ENCODE measurements at regions not wholly inside any gene's neighbourhood (a gene's known extent, or its start where the extent isn't known, plus 50 kb on each side); places are given as distances from the start of the nearest gene placed in this dataset.
"Not testable (repeated sequence)": the region's sequence is repeated elsewhere in the genome, so short reads cannot be mapped to it uniquely, and the experiment has no call there.

DNA sequence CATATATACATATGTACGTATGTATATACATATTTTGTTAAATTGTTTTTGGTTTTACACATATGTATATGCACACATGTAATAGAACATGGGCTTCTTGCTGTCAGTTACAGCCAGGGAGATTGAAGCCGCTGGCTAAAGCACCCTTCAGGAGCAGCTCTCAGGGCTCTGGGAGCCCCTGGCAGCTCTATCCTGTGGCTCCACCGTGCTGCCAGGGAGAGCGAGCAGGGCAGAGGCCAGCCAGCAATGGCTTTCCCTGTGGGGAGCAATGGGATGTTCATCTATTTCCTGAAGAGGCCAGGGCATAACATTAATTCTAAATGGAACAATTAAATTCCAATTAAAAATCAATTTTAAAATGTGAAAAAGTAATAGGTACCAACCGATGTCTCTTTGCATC, 102.9 kb downstream of the PSMG1 start:
- DNase-seq, result no peak

DNA sequence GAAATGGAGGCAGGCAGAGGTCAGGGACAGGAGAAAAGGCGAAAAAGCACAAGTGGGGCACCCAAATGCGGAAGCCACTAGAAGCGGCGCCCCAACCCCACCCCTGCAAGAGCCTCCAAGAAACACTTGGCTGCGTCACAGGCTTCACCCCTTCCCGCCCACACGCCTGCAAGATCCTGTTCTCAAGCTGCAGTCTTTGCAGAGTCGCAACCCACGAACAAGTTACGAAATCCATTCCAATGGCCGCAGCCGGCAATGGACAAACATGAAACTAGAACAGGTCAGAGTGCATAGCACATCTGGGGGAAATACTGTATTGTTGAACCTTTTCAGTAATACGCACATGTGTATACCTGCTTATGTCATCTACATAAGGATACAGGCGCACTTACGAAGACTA, 103.6 kb downstream of the PSMG1 start:
- peak; percentile 99 for DNase-seq

DNA sequence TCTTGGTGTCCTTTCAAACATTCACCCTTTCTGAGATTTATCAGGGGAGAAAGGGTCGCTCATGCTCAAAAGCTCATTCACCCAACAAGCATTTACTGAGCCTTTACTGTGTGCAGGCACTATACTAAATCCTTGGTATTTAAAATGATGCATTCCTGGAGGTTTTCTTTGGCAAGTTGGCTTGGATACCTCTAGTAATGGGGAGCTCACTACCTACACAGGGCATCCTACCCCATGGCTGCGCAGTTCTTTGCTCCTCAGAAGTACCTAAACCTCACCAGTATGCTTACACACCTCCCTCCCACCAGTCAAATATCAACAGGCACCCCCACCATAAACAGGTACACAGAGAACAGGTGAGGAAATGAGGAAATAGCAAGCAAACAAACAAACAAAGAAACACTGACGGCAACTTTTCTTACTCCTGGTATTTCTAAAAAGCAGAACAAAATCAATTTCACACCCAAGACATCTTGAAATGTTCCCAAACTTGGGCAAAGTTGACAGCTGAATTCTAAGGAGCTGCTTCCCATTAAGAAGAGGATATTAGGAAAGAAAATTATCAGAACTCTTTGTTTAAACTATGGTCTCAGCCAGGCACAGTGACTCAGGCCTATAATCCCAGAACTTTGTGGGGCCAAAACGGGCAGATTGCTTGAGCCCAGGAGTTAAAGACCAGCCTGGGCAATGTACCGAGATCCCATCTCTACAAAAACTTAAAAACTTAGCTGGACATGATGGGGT, 104.8 kb downstream of the PSMG1 start:
- DNase-seq, result no peak

DNA sequence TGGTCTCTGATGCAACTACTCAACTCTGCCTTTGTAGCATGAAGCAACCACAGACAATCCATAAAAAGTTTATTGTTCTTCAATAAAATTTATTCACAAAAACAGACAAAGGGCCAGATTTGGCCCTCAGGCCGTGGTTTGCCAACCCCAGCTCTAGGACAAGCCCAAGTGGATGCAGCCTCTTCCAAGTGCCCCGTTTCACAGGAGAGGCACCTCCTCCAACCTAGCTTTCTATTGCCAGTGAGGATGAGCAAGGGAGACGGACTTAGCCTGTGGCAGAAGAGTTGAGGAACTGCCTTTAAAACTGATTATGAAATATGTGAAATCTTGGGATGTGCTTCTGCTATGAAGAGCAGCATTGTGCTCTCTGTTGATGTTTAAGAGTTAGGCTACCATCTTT, 105.4 kb downstream of the PSMG1 start:
- peak; percentile 79 for DNase-seq

DNA sequence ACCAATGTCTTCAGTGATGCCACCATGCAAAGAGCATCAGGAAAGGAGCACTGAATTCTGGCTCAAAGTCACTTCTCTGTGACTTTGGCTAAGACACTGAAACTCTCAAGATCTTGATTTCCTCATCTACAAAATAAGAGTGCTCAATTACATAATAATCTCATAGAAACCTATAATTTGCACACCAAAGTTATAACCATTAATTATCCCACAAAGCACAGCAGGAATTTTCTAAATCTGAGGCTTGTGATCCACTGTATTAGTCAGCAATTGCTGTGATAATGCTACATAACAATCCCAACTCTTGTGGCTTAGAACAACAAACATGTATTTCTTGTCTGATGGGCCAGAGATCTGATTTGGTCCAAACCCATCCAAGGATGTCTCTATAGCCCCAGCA, 108.7 kb downstream of the PSMG1 start:
- DNase-seq, result no peak

DNA sequence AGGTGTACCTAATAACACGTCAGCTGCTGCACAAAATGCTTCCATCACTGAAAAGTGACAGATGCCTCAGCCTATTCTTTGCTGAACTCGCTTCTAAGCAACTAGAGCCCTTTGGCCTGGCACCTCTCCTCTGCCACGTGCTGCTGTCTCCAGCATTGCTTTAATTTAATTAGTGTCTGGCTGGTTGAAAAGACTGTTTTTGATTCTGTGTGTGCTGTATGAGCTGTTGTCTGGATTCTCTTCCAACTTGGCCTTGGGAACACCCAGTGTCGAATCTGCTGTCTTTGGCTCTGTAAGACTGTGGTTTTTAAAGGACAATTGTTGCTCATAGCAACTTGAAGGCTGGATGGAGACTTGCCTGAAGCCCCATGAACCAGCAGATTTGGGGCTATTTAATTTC, 109.5 kb downstream of the PSMG1 start:
- no peak for DNase-seq

DNA sequence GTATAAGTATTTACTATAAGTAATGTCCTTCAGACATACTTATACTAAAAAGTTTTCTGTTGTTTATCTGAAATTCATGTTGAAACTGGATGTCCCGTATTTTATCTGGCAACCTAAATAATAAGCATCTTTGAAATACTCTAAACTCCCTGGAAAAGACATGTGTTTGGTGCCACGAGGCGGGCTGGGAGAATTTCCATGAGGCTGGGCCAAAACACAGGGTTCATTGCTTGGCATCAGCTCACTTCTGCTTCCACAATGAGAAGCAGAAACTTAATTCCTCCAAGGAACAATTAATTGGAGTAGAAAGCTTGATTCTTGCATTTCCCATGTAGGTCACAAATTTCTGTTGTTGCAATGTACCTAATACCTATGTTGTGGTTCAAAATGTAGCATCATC, 110.2 kb downstream of the PSMG1 start:
- no peak for DNase-seq

DNA sequence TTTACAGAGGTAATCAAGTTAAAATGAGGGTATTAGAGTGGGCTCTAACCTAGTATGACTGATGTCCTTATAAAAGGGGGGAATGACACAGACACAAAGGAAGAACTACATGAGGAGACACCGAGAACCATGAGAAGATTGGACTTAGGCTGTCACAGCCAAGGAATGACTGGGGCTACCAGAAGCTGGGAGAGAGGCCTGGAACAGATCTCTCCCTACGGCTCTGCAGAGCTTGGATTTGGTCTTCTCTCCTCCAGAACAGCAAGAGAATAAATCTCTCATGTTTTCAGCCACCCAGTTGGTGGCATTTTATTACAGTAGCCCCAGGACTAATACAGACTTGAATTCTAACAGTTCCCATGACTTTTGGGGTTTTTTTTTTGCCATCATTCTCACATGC, 110.8 kb downstream of the PSMG1 start:
- no peak for DNase-seq

DNA sequence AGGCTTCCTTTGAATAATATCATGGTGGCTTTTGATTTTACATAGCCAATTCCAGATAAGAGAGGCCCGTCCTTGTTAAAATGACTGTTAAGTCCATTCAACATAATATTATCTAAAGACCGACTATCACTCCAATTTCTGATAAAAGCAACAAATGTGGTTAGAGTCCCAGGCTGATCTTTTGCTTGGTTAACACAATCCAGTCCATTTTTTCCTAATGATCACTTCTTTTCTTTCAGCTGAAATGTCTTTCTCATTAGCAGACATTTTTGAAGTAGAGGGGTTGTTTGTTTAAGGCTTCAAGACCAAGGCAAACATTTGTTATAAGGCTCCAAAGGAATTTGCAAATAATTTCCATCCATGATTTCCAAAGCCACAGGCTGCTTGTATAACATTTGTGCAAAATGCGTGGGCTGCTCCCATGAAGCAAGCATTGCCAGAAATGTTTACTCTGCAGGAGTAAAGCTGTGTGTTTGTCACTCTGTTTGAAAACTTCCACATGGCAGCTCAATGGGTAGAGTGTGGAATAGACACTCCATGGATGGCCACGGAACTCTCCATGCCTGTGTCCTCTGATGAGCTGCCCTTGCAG, 111.5 kb downstream of the PSMG1 start:
- DNase-seq, result peak; percentile 33

DNA sequence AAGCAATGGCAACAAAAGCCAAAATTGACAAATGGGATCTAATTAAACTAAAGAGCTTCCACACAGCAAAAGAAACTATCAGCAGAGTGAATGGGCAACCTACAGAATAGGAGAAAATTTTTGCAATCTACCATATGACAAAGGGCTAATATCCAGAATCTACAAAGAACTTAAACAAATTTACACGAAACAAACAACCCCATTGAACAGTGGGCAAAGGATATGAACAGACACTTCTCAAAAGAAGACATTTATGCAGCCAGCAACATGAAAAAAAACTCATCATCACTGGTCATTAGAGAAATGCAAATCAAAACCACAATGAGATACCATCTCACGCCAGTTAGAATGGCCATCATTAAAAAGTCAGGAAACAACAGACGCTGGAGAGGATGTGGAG, 113.4 kb downstream of the PSMG1 start:
- not testable (repeated sequence) for DNase-seq

DNA sequence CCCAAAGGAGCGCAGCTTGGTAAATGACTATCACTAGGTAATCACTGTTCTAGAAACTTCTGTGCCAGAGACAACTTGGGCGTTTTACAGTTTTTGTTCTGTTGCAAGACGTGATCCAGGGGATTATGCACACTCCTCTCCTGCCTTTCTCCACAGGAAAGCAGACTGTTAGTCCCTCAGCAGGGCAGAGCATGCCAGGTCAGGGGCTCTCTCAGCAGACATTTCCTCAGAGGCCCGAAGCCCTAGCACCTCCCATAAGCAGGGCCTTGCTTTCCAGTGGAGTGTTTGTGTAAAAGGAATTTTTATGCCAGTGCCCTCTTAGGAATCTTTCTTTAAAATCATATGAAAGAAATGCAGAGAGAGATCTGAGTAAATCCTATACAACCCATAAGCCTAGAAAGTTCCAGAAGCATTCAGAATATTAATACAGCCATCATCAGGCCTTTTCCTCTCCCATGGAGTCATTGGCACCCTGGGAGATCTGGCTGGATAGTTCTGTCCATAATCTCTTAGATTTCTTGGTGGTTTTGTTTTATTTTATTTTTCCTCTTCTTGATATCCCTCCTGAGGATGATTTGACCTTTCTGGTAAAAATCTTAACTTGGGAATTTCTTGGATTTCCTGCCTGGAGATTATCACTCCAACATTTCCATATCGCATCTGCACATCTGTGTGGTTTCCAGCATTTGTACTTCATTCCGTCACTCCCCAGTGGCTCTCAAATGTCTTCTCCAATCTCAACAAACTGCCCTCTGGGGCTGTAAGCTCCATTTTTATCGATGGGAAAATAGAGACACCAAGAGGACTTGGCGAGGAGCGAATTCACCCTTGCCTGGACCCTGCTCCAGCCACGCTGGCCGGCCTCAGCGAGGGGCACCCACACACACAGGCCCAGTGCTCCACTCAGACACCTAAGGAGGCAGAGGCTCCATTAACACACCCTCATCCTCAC, 116.1 kb downstream of the PSMG1 start:
- DNase-seq, result no peak

DNA sequence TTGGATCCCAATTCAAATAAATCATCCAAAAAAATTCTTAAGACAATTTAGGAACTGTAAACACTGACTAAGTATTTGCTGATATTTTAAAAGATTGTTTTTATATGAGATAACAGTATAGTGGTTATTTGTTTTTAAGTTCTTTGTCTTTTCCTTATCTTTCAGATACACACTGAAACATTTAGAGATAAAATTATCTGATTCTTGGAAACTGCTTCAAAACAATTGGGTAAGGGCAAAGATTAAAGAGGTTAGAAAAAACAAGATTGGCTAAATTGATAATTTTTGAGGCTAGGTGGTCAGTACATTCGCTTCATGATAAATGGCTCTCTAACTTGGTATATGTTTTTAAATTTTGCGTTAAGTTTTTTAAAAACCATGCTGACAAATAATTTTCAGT, 117.3 kb downstream of the PSMG1 start:
- DNase-seq, result no peak

DNA sequence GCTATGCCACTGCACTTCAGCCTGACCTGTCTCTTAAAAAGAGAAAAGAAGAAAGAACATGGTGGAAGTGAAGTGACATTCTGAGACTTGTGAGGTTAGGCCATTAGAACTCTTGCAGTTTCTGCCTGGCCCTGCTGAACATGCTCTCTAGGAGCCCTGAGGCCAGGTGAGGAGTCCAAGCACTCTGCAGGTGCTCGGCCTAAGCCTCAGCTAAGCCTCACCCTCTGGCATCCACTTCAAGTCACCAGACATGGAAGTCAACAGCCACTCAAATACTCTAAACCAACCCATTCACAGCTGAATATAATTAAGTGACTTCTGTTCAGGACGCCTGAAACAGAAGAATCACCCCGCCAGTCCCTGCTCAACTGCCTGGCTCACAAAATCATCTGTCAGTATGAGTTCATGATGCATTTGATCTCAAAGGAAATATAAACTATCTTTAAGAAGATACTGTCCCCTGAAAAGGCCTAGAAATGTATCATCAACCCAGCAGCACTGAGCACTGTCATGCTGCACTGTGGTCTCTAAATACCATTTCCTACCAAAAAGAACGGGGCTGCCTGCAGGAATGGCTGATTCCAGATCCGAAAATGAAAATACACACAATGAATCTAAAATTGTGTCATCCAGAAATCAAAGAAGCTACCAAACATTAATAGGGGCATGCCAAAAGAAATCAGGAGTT, 118.8 kb downstream of the PSMG1 start:
- no peak for DNase-seq

DNA sequence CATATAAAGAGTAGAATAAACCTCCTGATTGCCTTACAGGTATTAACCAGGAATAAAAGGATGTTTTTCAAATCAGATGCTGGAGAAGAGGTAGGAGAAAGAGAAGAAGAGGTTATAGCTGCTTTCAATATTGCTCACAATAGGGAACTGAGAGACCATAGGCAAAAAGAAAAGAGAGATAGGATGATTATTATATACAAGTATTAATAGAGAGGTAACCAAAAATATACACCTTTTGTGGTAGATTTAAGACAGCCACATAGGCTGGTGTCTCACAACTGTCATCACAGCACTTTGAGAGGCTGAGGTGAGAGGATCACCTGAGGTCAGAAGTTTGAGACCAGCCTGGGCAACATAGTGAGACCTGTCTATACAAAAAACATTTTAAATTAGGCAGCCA, 119.7 kb downstream of the PSMG1 start:
- DNase-seq, result no peak

DNA sequence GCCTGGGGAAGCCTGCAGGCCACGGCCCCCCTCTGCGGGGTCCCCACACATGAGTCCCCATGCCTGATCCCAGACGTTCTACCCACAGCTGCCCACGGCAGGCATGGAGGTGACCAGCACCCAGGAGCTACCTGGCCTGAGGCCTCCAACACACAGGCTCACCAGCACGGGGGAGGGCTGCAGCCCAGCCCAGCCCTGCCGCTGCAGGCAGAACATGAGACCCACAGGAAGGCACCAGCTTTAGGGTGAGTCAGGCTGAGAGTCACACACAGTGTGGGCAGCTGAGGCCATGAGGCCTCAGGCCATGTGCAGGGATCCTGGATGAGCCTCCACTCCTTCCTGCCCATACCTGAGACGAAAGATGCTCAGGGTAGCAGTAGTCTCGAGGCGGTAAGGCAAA, 121.1 kb downstream of the PSMG1 start:
- DNase-seq, result no peak

DNA sequence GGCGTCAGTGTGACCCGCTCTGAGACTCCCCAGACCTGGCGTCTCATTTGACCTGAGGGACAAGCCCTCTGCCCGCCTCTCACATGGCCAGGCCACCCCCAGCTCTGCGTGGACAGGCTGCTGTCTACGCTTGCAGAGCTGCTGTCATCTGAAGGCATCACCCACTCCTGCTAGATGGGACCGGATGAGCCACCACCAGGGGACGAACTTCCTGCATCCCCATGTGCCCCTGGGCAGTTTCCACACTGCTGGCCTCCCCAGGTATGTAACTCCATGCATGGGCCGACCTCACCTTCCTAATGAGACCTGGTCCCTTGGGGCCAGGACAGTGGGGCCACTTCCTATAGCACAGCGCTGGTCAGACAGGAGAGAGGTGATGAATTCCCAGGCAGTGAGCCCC, 121.5 kb downstream of the PSMG1 start:
- DNase-seq, result no peak

DNA sequence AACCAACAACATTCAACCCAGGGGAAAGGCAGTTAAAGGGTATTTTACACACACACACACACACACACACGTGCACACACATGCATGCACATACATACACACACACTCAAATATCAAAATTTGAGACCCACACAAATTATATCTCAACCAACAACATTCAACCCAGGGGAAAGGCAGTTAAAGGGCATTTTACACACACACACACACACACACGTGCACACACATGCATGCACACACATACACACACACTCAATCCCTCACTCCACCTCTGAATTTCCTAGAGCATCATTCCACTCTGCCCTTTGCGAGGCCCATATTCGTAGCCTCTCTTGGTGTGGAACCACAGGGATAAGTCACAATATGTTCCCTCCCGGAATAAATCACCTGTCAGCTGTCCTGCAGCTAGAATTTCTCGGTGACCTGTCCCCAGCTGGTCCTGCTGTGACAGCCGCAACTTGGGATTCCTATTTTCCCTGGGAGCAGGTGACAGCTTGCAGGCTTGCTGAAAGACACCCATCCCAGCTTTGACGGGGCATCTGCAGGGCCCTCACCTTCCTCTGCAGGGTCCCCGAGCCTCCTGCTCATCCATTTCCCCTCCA, 122.7 kb downstream of the PSMG1 start:
- no peak for DNase-seq

DNA sequence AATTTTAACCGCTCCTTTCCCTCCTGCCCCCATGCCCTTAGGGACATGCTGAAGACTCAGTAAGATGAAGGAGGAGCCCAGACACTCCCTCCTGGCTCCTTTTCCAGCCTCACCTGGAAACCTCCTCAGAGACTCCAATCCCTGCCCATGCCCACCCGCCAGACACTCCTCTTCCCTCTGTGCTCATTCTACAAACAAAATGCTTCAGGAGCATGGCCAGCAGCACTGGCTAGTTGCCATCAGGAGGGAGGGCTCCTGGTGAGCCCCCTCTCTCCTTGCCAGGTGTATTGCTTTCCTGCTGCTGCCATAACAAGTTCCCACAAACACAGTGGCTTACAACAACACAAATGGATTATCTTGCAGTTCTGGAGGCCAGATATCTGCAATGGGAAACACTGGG, 126.1 kb downstream of the PSMG1 start:
- no peak for DNase-seq

DNA sequence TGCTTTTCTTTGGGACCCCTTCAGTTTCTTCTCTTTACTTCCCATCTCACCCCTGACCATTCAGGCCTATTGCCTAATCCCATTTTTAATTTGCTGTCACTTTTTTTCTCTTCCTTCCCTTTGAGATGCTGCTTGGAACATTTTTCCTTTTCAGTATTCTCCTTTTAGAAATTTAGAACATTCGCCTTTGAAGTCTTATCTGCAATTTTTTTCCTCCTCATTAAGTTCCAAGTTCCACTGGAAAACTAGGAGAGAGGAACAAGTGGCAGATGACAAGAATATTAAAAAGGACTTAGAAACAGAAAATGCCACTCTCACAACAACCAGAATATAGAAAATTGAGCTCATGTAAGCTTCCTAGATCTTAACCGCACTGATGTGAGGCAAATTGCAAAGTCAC, 126.6 kb downstream of the PSMG1 start:
- no peak for DNase-seq

DNA sequence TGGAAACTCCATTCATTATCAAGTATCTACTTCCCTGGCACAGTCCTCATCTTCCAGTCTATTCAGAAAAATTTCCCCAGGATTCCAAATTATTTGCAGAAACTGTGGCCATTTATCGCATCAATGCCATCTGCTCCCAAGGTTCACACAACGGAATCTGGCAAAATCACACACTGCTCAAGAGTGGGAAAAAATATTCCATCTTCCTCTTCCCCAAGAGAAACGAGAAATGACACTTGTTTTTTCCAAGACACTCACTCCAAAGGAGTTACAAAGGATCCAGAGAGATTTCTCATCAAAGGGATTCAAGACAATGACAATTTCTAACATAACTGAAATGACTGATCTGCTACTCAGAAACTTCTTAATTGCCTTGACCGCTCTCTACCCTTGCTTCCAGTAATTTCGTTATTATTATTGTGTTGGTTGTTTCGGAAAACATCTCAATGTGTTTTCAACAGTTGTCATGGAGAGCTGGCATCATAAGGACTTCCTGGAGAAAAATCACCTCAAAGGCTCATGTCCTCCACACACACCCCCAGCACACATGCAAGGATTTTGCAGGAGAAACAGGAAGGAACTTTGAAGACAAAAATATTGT, 128.0 kb downstream of the PSMG1 start:
- no peak for DNase-seq

DNA sequence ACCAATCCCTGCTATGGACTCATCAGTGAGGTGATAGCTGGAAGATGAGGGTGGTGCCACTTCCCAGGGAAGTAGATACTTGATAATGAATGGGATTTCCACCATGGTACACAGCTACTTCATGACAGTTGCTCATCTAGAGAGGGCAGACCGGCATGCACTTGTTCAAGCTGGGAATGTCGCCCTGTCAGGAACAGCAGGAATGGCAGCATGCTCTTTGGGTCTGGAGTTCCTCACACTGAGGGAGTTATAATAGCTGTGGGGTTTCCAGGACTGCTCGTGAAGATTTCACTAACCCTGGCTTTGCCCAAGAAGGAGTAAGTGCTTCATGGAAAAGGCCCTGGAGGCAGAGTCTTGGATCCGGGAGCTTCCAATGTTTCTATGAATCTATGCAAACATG, 129.2 kb downstream of the PSMG1 start:
- no peak for DNase-seq

DNA sequence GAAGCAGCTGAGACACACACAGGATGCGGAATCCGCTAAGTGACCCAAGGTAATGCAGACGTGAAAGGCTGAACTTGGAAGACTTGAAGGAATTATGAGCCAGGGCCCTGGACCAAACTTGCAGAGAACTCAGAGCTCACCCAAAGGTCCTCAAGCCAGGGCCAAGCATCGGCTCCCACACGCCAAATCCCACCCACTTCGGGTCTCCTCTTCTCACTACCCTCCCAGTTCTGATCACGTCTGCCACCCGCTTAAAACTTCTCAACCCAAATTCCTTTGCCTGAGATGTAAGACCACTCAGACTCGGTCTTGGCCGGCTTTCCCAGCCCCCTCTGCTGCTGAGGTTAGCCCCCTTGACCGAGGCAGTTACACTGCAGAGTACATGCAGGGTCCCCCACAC, 130.1 kb downstream of the PSMG1 start:
- no peak for DNase-seq

Measured in inflammatory macrophage treated with lipopolysaccharide for 4 hours (primary cell).